NCI-H1417 treated with DMSO at 0.1 percent for 48 hours (cell line): ENCODE measurements at regions not wholly inside any gene's neighbourhood (a gene's known extent, or its start where the extent isn't known, plus 50 kb on each side); places are given as distances from the start of the nearest gene placed in this dataset.

Source experiments
- DNase-seq: peaks from one replicate; lab custom pipeline; 2025; lab: John Stamatoyannopoulos, UW

GRCh38 chr9:115169003-115169402 is 51.0 kb upstream of the TNC start:
- no peak for DNase-seq

DNA sequence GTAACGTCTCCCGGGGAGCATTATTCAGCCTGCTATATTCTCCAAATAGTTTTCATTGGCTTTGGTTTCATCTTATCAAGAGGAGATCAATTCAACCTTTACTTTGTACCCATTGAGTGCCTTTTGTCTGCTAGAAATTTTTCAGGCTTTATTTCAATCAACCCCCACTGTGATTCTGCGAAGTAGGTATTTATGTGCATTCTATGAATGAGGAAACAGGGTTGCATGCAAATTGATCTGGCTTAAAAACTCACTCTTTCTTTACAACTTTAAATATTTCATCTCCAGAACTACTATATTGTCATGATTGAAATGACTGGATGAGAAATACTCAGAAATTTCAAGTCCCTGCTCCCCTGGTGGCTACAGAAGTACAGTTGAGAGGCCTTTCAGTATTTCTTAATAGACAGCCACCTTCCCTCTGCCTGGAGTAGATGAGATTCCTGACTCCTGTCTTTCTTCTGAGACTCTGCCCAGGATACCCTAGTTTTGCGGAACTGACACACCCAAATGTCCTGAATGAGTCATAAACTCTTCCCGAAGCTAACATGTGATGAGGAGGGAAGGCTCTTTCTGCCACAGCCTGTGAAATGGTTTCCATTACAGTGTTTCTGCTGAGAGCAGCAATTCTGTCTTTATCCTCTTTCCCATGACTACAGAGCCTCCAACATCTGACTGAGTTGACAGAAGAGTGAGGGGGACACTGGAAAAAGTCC is 52.6 kb upstream of the TNC start:
- DNase-seq: no peak

- DNase-seq: no peak
These were observed 54.0 kb upstream of the TNC start for GRCh38 chr9:115171921-115172388.

DNA sequence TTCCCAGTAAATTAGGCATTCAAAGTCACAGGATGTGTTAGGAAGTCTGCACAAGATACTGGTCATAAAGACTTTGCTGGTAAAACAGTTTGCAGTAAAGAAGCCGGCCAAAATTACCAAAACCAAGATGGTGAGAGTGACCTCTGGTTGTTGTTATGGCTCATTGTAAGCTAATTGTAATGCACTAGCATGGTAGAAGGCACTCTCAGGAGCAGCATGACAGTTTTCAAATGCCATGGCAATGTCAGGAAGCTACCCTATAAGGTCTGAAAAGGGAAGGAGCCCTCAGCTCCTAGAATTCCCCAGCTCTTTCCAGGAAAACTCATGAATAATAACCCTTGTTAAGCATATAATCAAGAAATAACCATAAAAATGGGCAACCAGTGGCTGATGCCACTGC is 64.3 kb upstream of the TNC start:
- no peak for DNase-seq

- DNase-seq: no peak
These were observed 65.5 kb upstream of the TNC start for GRCh38 chr9:115183436-115183835.

GRCh38 chr9:115189686-115190085 is 71.7 kb upstream of the TNC start:
- no peak for DNase-seq

GRCh38 chr9:115191667-115192066 is 73.7 kb upstream of the TNC start:
- DNase-seq: no peak

DNA sequence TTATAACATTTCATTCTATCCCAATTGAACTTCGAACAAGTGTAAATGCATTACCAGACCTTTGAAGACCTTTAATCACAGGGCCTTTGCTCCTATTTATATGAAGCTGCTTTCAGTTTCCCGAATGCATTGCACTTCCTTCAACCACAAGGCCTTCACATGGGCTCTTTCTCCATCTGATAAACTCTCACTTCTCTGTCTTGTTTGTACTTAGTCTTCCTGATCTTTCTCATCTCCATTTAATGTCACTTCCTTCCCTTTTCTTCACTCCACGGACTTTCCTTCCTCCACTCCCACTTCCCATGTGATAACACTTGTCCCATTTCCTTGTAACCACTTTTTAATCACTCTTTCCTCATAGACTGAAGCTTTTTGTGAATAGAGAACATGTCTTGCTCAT is 74.3 kb upstream of the TNC start:
- no peak for DNase-seq

GRCh38 chr9:115192835-115193525 is 75.0 kb upstream of the TNC start:
- DNase-seq: no peak

- DNase-seq: no peak
These were observed 75.8 kb upstream of the TNC start for GRCh38 chr9:115193777-115194176.

- DNase-seq: no peak
These were observed 76.3 kb upstream of the TNC start for GRCh38 chr9:115194216-115194615.

GRCh38 chr9:115195912-115196311 is 78.0 kb upstream of the TNC start:
- no peak for DNase-seq

DNA sequence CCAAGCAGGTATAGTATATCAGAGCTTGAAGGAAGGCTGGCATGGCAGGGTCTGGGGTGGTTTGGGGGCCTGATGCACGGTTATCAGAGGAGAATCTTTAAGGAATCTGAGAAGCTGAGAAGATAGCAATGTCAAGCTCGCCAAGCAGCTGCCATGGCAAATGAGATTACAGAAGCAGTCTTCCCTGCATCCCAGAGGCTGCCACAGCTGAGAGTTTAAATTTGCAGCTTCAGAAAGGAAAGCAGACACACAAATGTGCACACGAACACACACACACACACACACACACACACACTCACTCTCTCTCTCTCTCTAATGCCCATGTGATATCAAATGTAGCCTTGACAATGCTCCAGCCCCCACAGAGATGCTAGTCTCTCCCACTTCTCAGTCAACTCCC is 79.0 kb upstream of the TNC start:
- DNase-seq: no peak

DNA sequence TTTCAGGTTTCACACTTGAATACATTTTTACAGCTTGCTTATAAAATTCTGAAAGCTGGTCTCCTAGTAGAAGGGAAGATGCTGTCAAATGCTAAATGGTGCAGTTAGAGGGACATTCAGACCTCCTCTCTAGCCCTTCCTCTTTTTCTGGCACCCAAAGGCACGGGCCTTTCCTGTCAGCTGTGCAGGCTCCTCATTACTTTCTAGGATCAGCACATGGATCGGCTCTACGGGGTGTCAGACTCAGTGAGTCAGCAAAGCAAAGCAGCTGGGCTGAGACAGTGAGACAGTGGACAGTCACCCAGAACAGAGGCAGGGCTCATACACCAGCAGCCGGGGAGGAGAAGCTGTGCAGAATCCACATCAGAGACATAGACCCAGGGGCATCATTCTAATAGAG is 80.0 kb upstream of the TNC start:
- DNase-seq: no peak

GRCh38 chr9:115200711-115201505 is 83.0 kb upstream of the TNC start:
- DNase-seq: no peak

GRCh38 chr9:115202181-115202580 is 84.2 kb upstream of the TNC start:
- DNase-seq: no peak

DNA sequence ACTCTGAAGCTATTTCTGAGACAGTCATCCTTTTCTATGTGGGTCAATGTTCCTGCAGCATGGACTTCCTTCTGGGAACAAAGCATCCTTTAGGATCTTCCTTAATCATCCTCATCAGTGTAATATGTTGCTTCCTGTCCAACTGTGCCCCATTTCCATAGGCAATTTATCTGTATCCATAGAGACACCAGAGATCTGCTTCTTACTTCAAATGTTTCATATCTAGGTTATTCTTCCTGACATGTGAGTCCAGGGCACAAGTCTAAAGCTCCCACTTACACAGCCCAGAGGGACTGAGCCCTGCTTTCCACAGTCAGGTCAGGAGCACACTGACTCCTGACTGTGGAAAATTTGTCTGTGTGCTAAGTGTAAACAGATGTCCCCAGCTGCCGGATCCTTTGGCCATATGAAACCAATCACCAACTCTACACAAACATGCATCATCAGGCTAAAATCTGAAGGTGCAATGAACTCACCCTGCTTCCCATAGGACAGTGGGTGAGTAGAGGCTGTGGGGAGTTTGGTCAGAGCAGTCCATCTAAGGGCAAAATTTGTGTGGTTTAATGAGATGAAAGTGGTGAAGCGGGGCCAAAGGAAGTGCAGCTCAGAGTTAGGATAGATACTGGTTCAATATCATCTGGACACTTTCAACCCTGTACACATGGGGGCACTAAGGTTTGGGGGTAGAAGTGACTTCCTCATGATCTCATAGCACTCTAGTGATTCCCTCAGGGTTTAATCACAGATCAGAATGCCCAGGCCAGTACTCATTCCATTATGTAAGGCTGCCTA is 85.2 kb upstream of the TNC start:
- no peak for DNase-seq

DNA sequence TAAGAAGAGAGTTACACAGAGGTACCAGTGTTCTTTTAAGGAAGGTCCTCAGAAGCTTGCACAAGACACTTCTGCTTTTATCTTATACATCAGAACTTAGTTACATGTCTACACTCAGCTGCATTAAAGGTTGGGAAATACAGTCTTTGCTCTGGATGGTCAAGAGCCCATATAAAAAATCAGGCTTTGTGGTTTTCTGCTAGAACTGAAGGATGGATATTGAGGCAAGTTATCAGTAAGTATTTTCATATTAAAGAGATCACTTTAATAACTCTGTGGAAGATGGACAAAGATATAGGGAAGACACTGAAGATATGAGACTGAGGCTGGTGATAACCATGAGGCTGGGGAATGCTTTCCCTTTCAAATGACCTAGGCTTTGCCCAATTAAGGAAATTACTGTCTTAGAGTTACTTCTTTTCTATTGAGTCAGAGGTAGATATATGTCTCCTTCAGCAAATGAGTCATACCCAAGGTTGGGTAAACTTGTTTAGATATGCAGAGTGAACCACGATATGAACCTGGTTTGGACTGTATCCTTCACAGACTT is 87.0 kb upstream of the TNC start:
- no peak for DNase-seq

DNA sequence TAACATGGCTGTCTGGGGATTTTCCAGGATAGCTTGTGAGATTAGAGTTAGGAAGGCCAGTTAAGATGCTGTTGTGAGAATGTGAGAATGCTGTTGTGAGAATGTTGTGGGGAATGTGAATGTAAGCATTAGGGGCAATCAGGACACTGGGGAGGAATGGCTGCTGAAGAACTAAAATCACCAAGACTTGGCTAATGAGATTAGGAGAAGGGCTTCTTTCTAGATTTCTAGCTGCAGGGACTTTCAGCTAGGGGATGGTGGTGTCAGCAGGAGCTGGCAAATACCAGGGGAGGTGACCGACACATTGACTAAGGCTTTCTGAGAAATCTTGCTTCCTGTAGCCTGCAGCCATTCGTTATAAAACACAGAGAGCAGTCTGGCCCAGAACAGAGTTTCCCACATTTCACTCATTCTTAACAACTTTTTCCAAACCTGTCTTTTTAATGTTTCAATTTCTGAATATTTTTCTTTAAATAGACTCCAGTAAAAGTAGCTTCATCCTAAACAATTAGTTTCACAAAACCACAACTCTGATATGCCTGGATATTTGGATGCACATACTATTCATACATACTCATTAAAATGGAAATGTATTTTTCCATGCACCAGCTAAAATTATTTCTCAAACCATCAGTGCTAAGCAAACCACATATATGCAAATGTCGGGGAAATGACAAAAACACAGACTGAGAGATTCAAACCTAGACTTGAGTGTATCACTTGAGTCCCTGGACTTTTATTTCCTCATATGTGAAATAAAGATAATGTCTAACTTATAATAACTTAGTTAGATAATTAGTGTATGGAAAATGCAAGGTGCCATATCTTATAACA is 89.3 kb upstream of the TNC start:
- no peak for DNase-seq

GRCh38 chr9:115208501-115208900 is 90.5 kb upstream of the TNC start:
- DNase-seq: no peak
